ENCODE measurements at regions not wholly inside any gene's neighbourhood (a gene's known extent, or its start where the extent isn't known, plus 50 kb on each side); places are given as distances from the start of the nearest gene placed in this dataset.

DNA sequence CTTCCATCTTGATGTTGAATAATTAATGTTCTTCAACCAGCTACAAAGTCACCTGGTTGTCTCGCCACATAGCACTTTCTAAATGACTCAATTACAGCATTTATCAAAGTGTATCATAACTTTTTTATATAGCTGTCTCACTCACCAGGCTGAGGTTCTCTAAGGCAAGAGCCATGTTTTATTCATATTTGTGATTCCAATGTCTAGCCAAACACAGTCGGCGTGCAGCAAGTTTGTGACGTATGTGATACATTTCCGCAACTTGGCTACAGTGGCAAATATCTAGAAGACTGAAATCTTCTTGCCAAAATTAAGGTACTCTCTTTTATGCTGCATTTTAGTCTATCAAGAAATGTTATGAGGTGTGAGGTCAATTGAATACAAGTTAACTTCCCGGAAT, 94.2 kb upstream of the WASF3 start:
- H3K9ac ChIP-seq (ENCODE audit: low read length) = no peak overlapping the region
- ATAC-seq (no peak), DNase-seq (ENCODE audit: low read depth, low spot score) (no peak)
- H3K4me1 ChIP-seq (ENCODE audit: control insufficient read depth in 1 of 2, insufficient read depth in 2 of 2, low read length in 2 of 2) = peaks cover 3 to 8% of the 10 kb centered on the region in 2 experiments; a peak in 2 of 4 replicates
- H3K27me3 ChIP-seq (ENCODE audit: insufficient read depth, low read length) = peaks cover 16% of the 10 kb centered on the region; the same call in 1 of the 2 replicates
- H4K20me1 ChIP-seq (ENCODE audit: insufficient read depth) = no peaks in the 10 kb centered on the region
- no peak overlapping the region for H3K4me3 ChIP-seq (replicated peaks in 1 of 2; ENCODE audit: low read depth in 1 of 2, low read length in 2 of 2)
- no peak overlapping the region for H3K27ac ChIP-seq (ENCODE audit: low read depth, low read length)
- RAD21 ChIA-PET (ENCODE audit: low non-redundant PET in 1 of 2, low total read pairs in 2 of 2, uncharacterized antibody in 2 of 2, unreplicated experiment in 2 of 2) = no interaction called here
- no peak for TF ChIP-seq SRF (IDR thresholded peaks at IDR 0.05; ENCODE audit: low read depth)
- no peak for TF ChIP-seq EZH2 (IDR thresholded peaks at IDR 0.05)
- no peak for TF ChIP-seq SP1 (IDR thresholded peaks at IDR 0.05; ENCODE audit: low read depth)
- TF ChIP-seq EGR1 (IDR thresholded peaks at IDR 0.05; ENCODE audit: low read depth) = no peak
- TF ChIP-seq CBX3 (IDR thresholded peaks at IDR 0.05; ENCODE audit: low read depth) = no peak
- no peak for TF ChIP-seq JUND (IDR thresholded peaks at IDR 0.05)
- TF ChIP-seq EZH2phosphoT487 (IDR thresholded peaks at IDR 0.05; ENCODE audit: borderline replicate concordance) = no peak
- intact Hi-C loops (cut with micrococcal nuclease) = no loop called here
- POLR2A ChIA-PET = no interaction called here
- no peaks in the 10 kb centered on the region for H3K9me3 ChIP-seq (ENCODE audit: control insufficient read depth in 1 of 2, insufficient read depth in 1 of 2, low read depth in 1 of 2, low read length in 2 of 2)
- no peaks in the 10 kb centered on the region for H3K9me2 ChIP-seq (ENCODE audit: insufficient read depth)
- CTCF ChIA-PET = no interaction called here
- H3K36me3 ChIP-seq (ENCODE audit: control insufficient read depth in 1 of 2, insufficient read depth in 2 of 2, low read length in 2 of 2) = no peaks in the 10 kb centered on the region
- no peak overlapping the region for H2AFZ ChIP-seq (ENCODE audit: low read depth, low read length, poor library complexity, severe bottlenecking)
- no TSS peak for BruUV-seq (replicated peaks)
- H3K4me2 ChIP-seq (ENCODE audit: low read length) = no peak overlapping the region
- no peaks in the 10 kb centered on the region for H3K79me2 ChIP-seq (ENCODE audit: insufficient read depth, low read length)

DNA sequence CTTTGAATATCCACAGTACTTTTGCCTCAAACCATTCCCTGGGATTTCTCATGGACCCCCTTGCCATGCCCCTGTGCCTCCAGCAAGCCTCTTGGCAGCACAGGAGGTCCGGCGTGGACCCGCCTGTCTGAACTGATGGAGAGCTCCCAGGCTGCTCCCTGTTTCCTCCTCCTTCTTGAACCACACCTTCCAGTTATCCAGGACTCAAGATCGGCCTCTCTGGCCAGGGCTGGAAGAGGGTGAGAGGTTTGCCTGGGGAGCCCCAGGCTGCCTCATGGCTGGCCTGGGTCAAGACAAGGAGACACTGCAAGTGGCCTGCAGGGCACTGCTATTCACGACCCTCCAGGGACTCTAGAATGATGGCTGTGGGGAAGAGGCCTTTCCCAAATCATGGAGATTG, 93.6 kb upstream of the WASF3 start:
- ATAC-seq (no peak), DNase-seq (ENCODE audit: low read depth, low spot score) (no peak)
- Histone ChIP-seq H3K9me2 (ENCODE audit: insufficient read depth) (no peaks in the 10 kb centered on the region), H4K20me1 (ENCODE audit: insufficient read depth) (no peaks in the 10 kb centered on the region), H3K79me2 (ENCODE audit: insufficient read depth, low read length) (no peaks in the 10 kb centered on the region), H3K4me1 (ENCODE audit: control insufficient read depth in 1 of 2, insufficient read depth in 2 of 2, low read length in 2 of 2) (peaks cover 3 to 7% of the 10 kb centered on the region in 2 experiments; a peak in 2 of 4 replicates), H3K27ac (ENCODE audit: low read depth, low read length) (no peak overlapping the region), H3K36me3 (ENCODE audit: control insufficient read depth in 1 of 2, insufficient read depth in 2 of 2, low read length in 2 of 2) (no peaks in the 10 kb centered on the region), H3K27me3 (ENCODE audit: insufficient read depth, low read length) (peaks cover 16% of the 10 kb centered on the region; the same call in 1 of the 2 replicates), H3K9me3 (ENCODE audit: control insufficient read depth in 1 of 2, insufficient read depth in 1 of 2, low read depth in 1 of 2, low read length in 2 of 2) (no peaks in the 10 kb centered on the region), H2AFZ (ENCODE audit: low read depth, low read length, poor library complexity, severe bottlenecking) (no peak overlapping the region), H3K9ac (ENCODE audit: low read length) (no peak overlapping the region), H3K4me2 (ENCODE audit: low read length) (no peak overlapping the region), H3K4me3 (replicated peaks in 1 of 2; ENCODE audit: low read depth in 1 of 2, low read length in 2 of 2) (no peak overlapping the region)
- ChIA-PET CTCF (no interaction called here), POLR2A (no interaction called here), RAD21 (ENCODE audit: low non-redundant PET in 1 of 2, low total read pairs in 2 of 2, uncharacterized antibody in 2 of 2, unreplicated experiment in 2 of 2) (no interaction called here)
- BruUV-seq (replicated peaks) = no TSS peak
- intact Hi-C loops (cut with micrococcal nuclease) = no loop called here
- TF ChIP-seq EZH2 (IDR thresholded peaks at IDR 0.05) (no peak), CBX3 (IDR thresholded peaks at IDR 0.05; ENCODE audit: low read depth) (no peak)
